ENCODE measurements at regions not wholly inside any gene's neighbourhood (a gene's known extent, or its start where the extent isn't known, plus 50 kb on each side); places are given as distances from the start of the nearest gene placed in this dataset.
"Not testable (repeated sequence)": the region's sequence is repeated elsewhere in the genome, so short reads cannot be mapped to it uniquely, and the experiment has no call there.

DNA sequence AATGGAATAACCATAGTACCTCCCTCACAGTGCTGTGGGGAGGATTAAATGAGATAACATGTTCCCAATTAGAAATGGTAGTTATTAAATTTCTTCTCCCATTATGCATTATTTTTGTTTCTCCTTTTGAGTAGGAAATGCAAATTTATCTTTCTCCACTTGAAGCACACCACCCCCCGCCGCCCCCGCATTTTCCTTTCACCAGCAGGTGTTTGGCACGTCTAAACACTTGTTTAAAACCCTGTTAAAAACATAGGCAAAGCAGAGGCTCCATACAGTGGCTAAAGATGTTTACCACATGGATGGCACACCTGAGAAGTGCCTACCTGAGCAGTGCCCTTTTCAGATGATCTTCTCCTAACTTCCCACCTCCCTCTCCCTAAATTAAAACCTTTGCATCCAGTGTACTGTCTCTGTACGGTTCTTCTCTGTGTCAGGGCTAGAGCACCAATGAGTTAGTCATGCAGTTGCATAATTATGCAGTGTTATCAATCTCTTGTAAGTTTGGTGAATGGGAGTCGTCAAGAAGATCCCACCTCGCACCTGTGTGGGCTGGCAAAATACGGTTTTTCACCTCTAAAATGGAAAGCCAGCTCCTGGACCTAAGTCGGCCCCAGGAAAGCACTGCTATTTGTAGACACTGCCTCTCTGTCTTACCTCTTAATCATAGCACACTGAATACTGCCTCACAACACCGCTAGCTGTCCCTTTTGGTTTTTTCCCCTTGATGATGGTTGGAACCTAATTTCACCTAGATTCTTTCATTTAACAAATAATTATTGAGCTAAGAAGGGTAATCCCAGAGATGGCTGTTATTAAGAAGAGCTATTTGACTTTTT is 122.0 kb downstream of the CT47B1 start:
- peak; percentile 17 for DNase-seq (ENCODE audit: low spot score)

DNA sequence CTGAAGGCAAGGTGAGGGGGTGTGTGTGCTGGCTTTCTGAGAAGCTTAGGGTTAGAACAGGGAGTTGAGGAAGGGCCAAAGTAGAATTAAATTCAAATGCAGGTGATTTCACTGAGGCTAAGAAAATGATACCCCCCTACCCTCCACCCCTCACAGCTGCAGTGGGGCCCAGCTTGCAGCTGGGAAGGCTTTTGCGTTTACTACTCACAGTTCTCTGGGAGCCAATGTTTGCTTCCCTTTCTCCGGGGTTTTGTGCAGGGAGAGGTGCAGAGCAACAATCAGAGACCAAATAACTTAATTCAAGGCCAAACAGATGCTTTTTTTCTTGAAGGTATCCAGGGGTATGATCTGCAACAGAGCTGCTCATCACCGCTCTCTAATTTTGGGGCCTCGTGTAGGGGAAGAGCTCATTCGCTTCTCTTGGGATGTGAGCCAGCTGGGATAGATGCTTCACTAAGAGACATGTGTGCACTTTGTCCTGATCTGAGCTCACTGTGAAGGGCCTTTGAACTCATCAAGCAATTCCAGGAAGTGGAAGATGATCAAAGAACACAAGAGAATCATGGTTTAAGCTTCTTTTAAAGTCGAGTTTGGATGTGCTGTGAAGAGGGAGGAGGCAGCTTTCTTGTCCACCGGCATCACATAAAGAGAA is 122.7 kb upstream of the C1GALT1C1 start:
- DNase-seq (ENCODE audit: low spot score), result no peak

DNA sequence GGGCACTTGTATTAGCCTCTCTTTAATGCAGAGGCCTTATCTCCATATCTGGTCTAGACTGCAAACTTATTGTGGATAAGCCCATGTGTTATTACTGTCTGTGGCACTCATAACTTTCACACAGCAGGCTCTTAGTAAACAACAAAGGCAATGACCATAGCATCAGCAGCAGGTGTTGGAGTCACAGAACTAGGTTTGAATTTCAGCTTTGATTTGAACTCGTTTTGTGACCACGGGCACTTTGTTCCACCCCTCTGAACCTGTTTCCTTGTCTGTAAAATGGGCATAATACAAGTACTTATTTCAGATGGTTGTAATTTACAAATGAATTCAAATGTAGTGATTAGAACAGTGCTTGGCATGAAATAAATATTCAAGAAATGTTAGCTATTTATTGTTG is 121.8 kb upstream of the C1GALT1C1 start:
- DNase-seq (ENCODE audit: low spot score), result no peak

DNA sequence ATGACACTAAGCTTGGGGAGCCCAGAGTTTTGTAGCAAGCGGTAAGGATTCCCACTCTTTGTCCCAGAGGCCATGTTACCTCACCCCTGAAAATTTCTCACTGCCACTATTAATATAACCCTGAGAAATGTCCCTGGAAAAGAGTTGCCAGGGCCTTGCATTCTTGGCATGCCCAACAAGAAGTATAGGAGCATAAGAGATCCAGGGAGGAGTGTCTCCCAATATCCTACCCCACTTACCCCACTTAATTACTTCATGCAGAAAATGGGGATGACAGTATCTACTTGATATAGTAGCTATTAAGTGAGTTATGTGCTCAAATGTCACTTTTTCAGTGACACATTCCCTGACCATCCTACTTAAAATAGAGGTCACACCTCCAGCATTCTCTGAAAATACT is 120.5 kb upstream of the C1GALT1C1 start:
- DNase-seq (ENCODE audit: low spot score), result no peak

DNA sequence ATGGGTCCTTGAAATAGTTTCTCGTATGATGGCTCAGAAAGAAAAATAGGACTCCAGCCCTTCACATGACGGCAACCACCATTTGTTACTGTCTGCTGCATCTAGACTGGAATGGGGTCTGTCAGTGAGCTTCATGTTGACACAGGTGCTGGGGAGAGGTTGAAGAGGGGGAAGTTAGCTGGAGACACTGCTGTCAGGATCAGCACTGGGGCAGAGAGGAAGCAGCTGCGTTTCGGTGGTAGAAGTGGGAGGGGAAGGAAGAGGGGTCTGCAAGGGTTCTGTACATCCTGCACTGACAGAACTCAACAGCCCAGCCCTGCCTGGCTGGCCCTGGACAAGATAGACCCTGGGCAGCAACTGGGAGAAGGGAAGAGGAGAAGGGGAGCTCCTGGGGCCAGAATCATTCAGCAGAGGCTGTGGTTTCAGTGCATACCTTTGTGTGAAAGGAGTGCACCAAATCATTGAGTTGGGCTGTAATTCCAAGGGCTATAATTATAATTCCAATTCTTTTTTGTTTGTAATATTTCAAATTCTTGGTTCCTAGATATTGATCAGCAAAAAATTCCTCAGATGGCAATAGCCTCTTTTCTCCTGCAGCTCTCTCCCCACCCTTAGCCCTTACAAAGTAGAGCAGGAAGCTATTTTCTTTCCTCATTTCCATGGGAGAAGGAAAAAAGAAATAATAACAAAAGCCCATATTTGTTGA is 119.4 kb upstream of the C1GALT1C1 start:
- peak; percentile 29 for DNase-seq (ENCODE audit: low spot score)

DNA sequence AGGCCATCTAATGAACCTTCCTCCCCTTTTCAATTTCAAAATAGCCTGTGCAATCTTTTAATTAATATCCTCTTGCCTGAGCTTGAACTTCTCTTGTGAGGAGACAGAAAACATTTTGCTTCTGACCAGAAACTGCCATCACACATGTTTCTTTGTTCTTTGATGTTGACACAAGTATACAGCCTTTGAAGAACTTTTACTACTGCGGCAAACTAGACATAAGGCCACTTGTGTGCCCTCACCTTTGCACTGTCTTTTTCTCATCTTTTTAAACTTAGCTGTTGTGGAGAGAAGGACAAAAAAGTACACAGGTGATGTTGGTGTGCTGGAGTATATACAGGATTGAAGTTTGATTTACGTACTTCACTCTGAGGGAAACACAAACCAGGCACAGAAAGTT is 116.3 kb upstream of the C1GALT1C1 start:
- no peak for DNase-seq (ENCODE audit: low spot score)

DNA sequence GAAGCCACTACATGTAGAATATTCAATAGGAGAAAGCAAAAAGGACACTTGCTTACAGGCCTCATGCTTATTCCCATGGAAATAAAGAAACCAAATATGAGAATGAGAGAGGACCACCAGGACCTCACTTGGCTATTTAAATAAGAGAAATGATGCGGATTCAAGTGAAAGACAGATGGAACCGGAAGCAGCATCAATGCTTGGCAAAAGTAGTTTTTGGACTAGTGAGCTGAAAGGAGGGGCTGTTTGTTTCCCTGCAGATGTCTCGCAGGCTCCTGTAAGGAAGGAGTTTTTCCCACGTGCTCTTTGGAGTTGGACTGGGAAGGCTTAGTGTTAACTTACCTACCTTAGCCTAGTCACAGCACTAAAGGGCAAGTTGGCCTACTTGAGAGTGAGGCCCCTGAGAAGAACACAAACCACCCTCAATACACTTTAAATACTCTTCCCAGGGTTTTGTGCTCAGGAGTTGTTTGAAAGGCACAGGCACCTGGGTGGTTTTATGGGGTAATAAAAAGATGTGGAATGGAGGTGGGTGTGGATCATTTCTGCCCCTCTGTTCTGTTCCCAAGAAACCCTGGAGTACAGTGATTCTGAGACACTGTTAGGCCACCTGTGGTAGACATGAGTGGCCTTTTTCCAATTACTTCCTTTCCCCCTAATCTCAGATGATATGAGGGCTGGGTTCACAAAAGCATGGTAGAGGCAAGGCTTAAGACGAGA is 113.3 kb upstream of the C1GALT1C1 start:
- DNase-seq (ENCODE audit: low spot score), result no peak

DNA sequence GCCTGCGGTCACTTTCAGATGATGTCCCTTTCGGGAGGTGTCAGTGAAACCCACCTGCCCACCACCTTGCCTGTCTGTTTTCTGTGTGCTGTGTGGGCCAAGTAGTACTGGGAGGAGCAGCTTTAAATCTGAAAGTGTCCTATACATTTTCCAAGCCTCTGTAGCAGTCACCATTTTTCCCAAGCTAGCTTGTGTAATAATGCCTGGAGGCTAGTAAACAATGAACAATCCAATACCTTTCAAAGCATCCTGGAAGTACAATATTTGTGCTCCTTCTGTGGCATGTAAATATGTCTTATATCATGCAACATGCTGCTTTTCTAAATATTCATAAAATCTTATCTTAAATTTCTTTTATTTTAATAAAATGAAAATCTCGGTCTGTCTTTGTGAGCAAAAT is 111.6 kb upstream of the C1GALT1C1 start:
- DNase-seq (ENCODE audit: low spot score), result no peak

DNA sequence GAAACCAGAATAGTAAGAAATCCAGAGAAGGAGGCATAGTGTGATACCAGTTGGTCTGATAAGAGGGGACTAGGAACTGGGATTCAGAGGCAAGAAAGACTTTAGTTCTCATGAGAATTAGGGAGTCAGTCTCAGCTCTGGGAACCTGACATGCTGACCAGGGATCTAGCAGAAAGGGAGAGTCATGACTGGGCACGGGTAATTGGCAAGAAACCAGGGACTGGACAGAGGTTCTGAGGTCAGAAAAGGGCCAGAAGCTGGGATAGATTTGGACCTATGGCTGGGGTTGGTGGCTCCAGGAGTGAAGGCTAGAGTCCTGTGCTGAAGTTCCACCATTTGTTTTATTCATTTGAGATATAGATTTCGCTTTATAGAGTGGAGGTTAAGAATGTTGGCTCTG is 110.2 kb upstream of the C1GALT1C1 start:
- no peak for DNase-seq (ENCODE audit: low spot score)

DNA sequence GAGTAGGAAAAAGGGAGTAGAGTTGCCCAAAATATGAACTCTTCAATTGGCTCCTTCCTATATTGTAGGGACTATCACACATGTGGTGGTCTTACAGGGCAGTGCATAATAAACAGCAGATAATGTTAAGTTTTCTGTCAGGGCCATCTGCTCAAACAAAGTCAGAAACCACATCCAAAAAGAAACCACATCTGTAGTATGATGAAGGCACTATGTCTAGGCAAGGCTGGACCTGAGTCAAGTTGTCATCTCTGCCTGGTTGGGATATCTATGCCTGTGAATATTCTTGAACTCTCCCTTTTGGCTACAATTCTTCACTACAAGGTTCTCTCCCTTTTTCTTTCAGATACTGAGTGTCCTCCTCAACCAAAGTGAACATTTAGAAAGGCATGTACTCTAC is 109.4 kb upstream of the C1GALT1C1 start:
- DNase-seq (ENCODE audit: low spot score), result no peak

DNA sequence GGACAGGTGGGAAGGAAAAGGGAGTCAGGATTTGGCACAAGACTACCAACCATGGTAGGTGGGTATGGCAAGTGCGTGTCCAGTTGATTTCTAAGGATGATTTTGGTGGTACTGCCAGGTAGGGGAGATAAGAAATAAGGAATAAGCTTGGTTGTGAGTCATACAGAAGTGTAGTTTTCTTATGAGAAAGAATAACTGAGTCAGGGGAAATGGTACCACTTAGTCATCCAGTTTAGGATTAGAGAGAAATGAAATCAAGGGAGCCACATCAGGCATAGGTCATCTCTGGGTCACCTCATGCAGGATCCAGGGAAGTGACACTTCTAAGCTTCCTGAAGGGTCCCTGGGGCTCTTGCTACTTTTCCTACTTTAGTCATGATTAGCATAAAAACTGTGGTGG is 107.1 kb upstream of the C1GALT1C1 start:
- DNase-seq (ENCODE audit: low spot score), result no peak

DNA sequence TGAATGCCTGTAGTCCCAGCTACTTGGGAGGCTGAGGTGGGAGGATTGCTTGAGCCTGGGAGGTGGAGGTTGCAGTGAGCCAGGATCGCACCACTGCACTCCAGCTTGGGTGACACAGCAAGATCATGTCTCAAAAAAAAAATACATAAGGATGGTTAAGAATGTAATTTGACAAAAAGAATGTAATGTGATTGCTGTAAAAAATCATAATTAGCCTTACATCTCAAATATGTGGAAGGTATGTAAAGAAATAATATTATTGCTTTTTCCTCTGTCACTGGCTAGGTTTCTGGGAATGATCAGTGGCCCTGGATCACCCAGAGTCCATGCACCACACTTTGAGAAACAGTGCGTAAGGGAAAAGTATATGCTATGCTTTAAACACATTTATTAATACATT is 106.1 kb upstream of the C1GALT1C1 start:
- DNase-seq (ENCODE audit: low spot score), result no peak

DNA sequence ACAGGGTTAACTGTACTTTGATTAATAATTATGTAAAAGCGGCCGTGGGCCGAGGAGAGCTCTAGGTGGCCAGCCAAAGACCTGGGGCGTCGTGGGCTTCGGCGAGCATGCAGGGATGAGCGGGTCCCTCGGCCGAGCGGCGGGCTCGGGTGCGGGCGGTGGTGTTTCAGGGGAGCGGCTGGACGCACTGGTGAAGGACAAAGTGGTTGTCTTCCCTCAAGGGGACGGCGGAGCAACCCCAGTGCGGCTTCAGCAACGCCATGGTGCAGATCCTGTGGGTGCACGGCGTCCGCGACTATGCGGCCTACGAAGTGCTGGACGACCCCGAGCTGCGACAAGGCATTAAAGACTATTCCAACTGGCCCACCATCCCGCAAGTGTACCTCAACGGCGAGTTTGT is 103.0 kb upstream of the C1GALT1C1 start:
- DNase-seq (ENCODE audit: low spot score), result no peak

DNA sequence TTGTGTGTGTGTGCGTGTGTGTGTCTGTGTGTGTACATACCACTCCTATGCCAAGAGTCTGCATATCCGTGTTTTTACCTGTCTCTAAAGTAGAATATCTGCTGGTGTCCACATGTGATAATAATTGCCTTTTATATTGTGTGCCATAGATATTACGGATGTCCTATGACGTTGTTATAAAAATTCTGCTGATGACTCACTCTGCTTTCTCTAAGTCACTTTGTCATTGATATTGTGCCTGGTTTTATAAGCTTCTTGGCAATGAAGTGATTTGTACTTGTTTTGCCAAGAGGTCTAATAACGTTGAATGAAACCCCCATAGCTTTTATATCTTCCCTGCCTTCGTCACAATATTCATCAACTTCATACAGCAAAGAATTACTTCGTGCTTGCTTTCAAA is 102.6 kb upstream of the C1GALT1C1 start:
- no peak for DNase-seq (ENCODE audit: low spot score)

DNA sequence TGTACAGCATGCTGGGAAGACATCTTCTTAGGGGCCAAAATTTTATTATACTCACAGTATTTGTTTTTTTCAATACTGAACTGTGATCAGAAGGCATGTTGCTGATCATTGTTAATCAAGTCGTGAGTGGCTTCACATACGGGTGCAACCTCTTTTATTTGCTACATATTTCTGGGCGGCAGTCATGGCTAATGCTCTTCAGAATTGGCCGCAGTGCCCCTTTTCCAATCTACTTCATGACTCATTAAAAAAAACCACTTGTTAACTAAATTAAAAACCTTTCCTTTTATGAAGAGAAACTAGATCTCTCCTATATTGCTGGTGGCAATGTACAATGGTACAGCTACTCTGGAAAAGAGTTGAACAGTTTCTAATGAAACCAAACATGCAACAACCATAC is 101.5 kb upstream of the C1GALT1C1 start:
- DNase-seq (ENCODE audit: low spot score), result no peak

DNA sequence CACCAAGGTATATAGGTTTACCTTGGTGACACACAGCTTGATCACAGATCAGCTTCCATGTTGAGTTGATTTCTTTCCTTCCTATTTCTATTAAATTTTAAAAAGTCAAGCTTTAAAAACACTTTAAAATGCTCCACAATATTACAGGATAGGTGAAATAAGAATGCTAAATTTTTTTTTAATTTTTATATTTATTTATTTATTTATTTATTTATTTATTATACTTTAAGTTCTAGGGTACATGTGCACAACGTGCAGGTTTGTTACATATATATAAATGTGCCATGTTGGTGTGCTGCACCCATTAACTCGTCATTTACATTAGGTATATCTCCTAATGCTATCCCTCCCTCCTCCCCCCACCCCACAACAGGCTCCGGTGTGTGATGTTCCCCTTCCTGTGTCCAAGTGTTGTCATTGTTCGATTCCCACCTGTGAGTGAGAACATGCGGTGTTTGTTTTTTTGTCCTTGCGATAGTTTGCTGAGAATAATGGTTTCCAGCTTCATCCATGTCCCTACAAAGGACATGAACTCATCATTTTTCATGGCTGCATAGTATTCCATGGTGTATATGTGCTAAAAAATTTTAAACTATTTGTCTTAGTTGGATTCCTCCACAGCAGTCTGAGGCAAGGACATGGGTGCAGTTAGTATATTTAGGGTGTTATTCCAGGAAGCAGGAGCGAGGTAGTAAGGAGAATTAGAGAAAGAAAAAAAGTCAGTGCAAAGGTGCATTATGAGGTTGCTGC is 99.8 kb upstream of the C1GALT1C1 start:
- DNase-seq (ENCODE audit: low spot score), result not testable (repeated sequence)

DNA sequence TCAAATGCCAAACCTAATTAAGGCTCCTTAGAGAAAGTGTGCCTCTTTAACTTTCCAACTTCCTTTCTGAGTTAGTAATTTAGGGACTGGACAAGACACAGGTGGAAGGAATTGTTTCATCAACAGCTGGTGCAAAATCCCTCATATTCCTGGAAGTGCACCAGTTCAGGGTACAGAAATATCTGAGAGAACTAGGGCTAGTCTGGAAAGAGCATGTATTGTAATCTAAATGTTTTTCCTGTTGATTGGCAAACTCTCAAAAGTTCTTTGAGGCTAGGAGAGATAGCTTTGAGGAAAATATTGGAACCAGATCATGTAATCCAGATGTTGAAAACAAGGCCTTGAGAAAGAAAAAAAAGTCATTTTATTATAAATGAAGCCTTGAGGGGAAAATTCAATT is 98.1 kb upstream of the C1GALT1C1 start:
- no peak for DNase-seq (ENCODE audit: low spot score)

DNA sequence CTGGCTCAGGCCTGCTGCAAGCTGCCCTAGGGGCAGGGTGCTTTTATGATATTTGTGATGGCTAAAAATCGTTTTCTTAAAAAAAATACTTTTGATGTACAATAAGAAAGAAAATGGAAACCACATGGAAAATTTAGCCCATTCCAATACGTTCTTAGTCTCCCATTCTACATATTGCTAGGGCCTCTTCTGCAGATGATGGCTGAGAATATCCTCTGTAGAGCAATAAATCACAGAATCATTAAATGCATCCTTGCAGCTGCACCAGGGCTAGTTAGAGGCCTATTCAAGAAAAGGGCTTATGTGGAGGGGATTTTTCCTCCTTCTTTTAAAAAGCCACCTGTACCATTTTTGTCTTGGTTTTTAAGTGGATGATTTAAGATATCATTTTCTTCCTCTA is 97.6 kb upstream of the C1GALT1C1 start:
- DNase-seq (ENCODE audit: low spot score), result no peak

DNA sequence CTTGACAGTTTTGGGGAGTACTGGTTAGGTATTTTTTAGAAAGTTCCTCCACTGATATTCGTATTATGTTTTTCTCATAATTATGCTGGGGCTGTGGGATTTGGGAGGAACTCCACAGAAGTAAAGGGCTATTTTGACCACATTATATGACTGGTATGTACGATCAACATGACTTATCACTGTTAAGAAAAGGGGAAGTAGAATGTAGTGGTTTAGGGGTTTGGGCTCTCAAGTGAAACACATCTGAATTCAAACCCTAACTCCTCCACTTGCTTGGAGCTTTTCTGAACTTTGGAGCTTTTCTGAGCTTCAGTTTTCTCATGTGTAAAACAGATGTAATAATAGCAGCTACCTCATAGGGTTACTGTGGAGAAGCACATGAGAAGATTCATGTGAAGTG is 96.4 kb upstream of the C1GALT1C1 start:
- DNase-seq (ENCODE audit: low spot score), result peak; percentile 24

DNA sequence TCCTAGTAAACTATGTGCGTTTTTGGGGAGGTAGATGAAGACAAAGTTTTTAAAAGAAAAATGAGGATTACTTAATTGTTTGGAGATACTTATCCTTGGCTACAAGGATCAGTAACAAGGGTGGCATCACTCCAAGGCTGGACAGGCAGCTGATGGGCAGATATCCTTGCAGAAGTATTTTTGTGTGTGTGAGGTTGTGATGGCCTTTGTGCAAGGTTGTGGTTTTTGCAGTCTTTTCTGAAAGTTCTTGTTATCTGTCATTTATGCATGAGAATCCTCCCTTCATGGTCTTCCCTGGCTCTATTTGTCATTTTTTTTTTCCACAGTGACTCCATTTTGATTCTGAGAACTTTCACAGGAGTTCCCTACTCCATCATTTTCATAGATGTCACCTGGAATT is 96.0 kb upstream of the C1GALT1C1 start:
- no peak for DNase-seq (ENCODE audit: low spot score)

DNA sequence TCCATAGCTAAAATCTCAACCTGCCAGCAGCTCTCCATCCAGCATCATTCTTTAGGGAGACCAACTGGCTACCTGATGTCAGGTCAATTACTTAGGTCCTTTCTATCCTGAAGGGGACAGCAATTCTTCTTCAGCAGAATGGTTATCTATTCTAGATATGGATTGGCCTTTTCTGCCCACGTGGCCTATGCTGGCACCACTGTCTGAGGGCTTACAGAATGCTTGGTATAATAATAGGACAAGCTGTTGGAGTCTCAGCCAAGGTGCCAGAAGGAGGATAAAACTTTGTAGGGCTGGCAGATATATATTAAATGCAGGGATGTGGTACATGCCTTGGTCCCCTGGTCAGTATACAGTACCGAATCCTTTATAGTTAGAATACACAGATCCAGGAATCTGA is 89.8 kb upstream of the C1GALT1C1 start:
- DNase-seq (ENCODE audit: low spot score), result no peak

DNA sequence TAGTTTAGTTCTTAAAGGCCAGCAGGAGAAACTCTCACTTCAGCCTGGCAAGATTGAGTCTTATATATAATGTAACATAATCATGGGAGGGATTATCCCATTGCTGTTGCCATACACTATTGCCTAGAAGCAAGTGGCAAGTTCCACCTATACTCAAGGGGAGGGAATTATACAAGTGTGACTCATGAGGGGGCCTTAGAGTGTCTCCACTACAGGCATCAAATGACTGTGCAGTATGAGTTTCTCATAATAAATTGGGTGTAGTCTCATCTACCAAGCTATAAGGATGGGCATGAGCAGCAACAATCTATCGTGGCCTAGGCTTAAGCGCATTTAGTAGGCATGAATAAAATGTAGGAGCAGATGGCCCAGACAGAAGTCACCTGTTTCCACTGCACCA is 89.1 kb upstream of the C1GALT1C1 start:
- DNase-seq (ENCODE audit: low spot score), result no peak
